ENCODE measurements at regions not wholly inside any gene's neighbourhood (a gene's known extent, or its start where the extent isn't known, plus 50 kb on each side); places are given as distances from the start of the nearest gene placed in this dataset.

DNA sequence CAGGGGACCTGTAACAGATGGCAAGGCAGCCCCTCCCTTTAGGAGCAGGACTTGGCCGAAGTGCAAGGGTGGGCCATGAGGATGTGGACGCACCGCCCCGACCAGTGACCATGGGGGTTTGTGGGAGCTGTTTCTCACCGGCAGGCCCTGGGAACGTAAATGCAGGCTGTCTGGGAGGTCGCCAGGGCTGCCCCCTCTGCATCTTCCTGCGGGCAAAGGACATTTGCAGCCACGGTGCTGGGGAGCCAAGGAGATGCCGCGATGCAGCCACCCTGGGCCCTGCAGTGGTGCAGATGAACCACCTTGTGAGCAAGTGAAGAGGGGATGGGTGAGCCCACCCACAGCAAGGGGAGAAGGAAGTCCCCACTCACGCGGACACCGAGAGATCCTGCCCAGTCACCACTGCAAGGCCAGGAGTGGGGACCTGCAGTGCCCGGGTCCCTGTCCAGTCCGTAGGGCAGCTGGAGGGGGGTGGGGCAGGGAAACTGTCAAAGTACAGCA lies 121.1 kb downstream of the SIK1 start:
- TF ChIP-seq, protein P1, sequence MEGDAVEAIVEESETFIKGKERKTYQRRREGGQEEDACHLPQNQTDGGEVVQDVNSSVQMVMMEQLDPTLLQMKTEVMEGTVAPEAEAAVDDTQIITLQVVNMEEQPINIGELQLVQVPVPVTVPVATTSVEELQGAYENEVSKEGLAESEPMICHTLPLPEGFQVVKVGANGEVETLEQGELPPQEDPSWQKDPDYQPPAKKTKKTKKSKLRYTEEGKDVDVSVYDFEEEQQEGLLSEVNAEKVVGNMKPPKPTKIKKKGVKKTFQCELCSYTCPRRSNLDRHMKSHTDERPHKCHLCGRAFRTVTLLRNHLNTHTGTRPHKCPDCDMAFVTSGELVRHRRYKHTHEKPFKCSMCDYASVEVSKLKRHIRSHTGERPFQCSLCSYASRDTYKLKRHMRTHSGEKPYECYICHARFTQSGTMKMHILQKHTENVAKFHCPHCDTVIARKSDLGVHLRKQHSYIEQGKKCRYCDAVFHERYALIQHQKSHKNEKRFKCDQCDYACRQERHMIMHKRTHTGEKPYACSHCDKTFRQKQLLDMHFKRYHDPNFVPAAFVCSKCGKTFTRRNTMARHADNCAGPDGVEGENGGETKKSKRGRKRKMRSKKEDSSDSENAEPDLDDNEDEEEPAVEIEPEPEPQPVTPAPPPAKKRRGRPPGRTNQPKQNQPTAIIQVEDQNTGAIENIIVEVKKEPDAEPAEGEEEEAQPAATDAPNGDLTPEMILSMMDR (IDR thresholded peaks at IDR 0.05), result no peak
- no peak for TF ChIP-seq POLR2A (IDR thresholded peaks at IDR 0.05)
